OCI-LY3 (cell line): ENCODE measurements at regions not wholly inside any gene's neighbourhood (a gene's known extent, or its start where the extent isn't known, plus 50 kb on each side); places are given as distances from the start of the nearest gene placed in this dataset.
"Not testable (repeated sequence)": the region's sequence is repeated elsewhere in the genome, so short reads cannot be mapped to it uniquely, and the experiment has no call there.

Experiments
- H2AFZ ChIP-seq: fragments of 200-600, 300-600 bp; shearing (Covaris generic); 2 replicates; pipeline ENCODE4 v1.6.0; 2014; ENCODE audit warnings: antibody characterized with exemption, low read depth, low read length
- H3K27ac ChIP-seq: fragments of 200-600, 300-600 bp; sonication (generic); 2 replicates; pipeline ENCODE4 v1.5.1; 2014; ENCODE audit warnings: mild to moderate bottlenecking, low read length, moderate library complexity, mixed read lengths
- H3K27me3 ChIP-seq: fragments of 200-600, 300-600 bp; sonication (generic); 2 replicates; pipeline ENCODE4 v1.6.1; 2014; ENCODE audit warnings: low read depth, low read length, mixed read lengths
- H3K36me3 ChIP-seq: fragments of 200-600, 300-600 bp; sonication (generic); replicated peaks from 2 replicates; pipeline ENCODE3; 2014; ENCODE audit warnings: low read depth, low read length, mixed read lengths
- H3K4me1 ChIP-seq: fragments of 300-600, 200-600 bp; sonication (generic); 2 replicates; pipeline ENCODE4 v1.6.1; 2014; ENCODE audit warnings: low read length, mixed read lengths
- H3K4me2 ChIP-seq: fragments of 200-600, 300-600 bp; sonication (generic); 2 replicates; pipeline ENCODE4 v1.6.1; 2014; ENCODE audit warnings: low read length, mixed read lengths
- H3K4me3 ChIP-seq: fragments of 300-600, 200-600 bp; sonication (generic); 2 replicates; pipeline ENCODE4 v1.5.1; 2014; ENCODE audit warnings: antibody characterized with exemption, mild to moderate bottlenecking, low read length, moderate library complexity
- H3K79me2 ChIP-seq: fragments of 300-600, 200-600 bp; shearing (Covaris generic); 2 replicates; pipeline ENCODE4 v1.6.1; 2014; ENCODE audit warnings: mild to moderate bottlenecking, low read length, mixed read lengths
- H3K9ac ChIP-seq: fragments of 300-600, 200-600 bp; shearing (Covaris generic); 2 replicates; pipeline ENCODE4 v1.6.0; 2014; ENCODE audit warnings: mild to moderate bottlenecking, low read length, moderate library complexity
- H3K9me3 ChIP-seq: fragments of 200-600, 300-600 bp; shearing (Covaris generic); 2 replicates; pipeline ENCODE4 v1.6.1; 2014; ENCODE audit warnings: low read length, mixed read lengths; ENCODE audit not compliant: insufficient read depth
- H4K20me1 ChIP-seq: fragments of 200-600, 300-600 bp; sonication (generic); 2 replicates; pipeline ENCODE4 v1.6.1; 2016; ENCODE audit warnings: low read length, mixed read lengths; ENCODE audit not compliant: insufficient read depth
- CTCF ChIP-seq: fragments of 200-600, 300-600 bp; sonication (generic); IDR thresholded peaks from 2 replicates; pipeline ENCODE4 v1.5.1; 2014; ENCODE audit warnings: antibody characterized with exemption, low read length, low read depth
- EZH2phosphoT487 ChIP-seq: fragments of 200-600 bp; shearing (Covaris generic); IDR thresholded peaks from 2 replicates; pipeline ENCODE4 v1.6.1; 2018; ENCODE audit warnings: antibody characterized with exemption, mixed run types, low read depth

DNA sequence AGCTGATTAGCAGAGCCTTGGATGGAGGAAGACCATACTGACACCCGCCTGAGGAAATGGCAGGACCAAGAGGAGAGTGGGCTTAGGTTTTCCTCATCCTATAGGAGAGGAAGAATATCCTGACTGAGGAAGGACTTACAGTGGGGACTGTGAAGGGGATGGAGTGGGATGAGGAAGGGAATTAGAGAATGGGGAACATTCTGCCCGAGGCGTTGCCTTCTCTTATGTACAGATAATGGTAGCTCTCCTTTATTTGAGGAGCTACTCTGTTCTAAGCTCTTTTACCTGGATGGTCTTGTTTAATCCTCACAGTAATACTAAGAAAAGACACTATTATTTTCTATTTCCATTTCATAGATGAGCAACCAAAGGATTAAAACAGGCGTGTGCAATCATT is 56.0 kb downstream of the OLFML3 start:
- TF ChIP-seq CTCF (no peak), EZH2phosphoT487 (no peak)
- Histone ChIP-seq H3K4me2 (no peak overlapping the region), H3K9me3 (no peaks in the 10 kb centered on the region), H3K27me3 (no peaks in the 10 kb centered on the region), H3K36me3 (no peaks in the 10 kb centered on the region), H3K4me3 (no peak overlapping the region), H3K4me1 (no peaks in the 10 kb centered on the region), H3K27ac (no peak overlapping the region), H3K9ac (no peak overlapping the region), H4K20me1 (no peaks in the 10 kb centered on the region), H2AFZ (no peak overlapping the region), H3K79me2 (no peaks in the 10 kb centered on the region)

GRCh38 chr1:114036841-114037630 is 57.8 kb downstream of the OLFML3 start:
- H3K79me2 ChIP-seq, H3K4me2 ChIP-seq, H3K4me1 ChIP-seq, H3K9me3 ChIP-seq, H3K36me3 ChIP-seq, H3K27me3 ChIP-seq, H3K27ac ChIP-seq, H2AFZ ChIP-seq, H3K9ac ChIP-seq, H4K20me1 ChIP-seq, H3K4me3 ChIP-seq: not testable (repeated sequence)

GRCh38 chr1:114037631-114037890 is 58.3 kb downstream of the OLFML3 start:
- Histone ChIP-seq H3K9ac (no peak overlapping the region), H3K27me3 (no peaks in the 10 kb centered on the region), H3K27ac (no peak overlapping the region), H2AFZ (no peak overlapping the region), H3K9me3 (no peaks in the 10 kb centered on the region), H3K4me3 (no peak overlapping the region), H3K36me3 (no peaks in the 10 kb centered on the region), H3K4me1 (no peaks in the 10 kb centered on the region), H4K20me1 (no peaks in the 10 kb centered on the region), H3K79me2 (no peaks in the 10 kb centered on the region), H3K4me2 (no peak overlapping the region)
- TF ChIP-seq CTCF (no peak), EZH2phosphoT487 (no peak)

DNA sequence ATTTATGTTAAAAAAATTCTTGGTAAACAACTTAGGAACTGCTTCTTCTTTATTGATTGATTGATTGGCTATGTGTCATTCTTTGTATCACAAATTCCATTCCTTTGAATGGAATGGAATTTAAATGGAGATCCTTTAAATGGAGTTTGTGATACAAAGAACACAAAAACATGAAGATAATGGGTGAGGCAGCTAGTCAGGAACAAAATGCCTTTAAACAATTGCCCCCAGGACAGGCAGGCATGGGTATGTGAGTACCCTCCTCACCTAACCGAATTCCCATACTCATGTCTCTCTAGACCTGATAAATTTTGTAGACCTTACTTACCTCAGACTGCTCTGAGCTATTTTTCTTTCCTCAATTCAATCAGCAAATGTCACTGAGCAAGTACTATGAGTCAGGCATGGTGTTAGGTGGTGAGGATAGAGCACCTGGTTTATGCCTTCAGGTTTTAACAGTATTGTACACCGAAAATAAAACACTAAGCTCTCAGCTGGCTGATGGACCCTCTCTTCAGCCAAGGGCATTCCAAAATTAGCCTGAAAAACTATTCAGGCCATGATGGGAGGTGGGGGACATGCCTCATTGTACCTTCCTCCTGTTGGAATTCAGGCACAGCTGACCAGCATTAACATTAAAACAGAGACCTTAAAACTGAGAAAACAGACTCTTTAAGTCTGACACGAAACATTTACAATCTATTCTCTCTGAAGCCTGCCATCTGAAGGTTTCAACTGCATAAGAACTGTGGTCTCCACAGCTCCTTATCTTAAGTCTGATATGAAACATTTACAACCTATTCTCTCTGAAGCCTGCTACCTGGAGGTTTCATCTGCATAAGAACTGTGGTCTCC is 58.9 kb downstream of the OLFML3 start:
- no peaks in the 10 kb centered on the region for H4K20me1 ChIP-seq
- H3K79me2 ChIP-seq: no peaks in the 10 kb centered on the region
- H3K27me3 ChIP-seq: no peaks in the 10 kb centered on the region
- no peaks in the 10 kb centered on the region for H3K4me1 ChIP-seq
- H2AFZ ChIP-seq: no peak overlapping the region
- no peak overlapping the region for H3K27ac ChIP-seq
- no peak overlapping the region for H3K4me2 ChIP-seq
- H3K4me3 ChIP-seq: no peak overlapping the region
- no peaks in the 10 kb centered on the region for H3K9me3 ChIP-seq
- no peak overlapping the region for H3K9ac ChIP-seq
- TF ChIP-seq CTCF (no peak), EZH2phosphoT487 (no peak)
- no peaks in the 10 kb centered on the region for H3K36me3 ChIP-seq
